CD14-positive monocyte (primary cell): ENCODE measurements at regions not wholly inside any gene's neighbourhood (a gene's known extent, or its start where the extent isn't known, plus 50 kb on each side); places are given as distances from the start of the nearest gene placed in this dataset.

Experiments
- DNase-seq, 3 donors: peaks; one replicate each; pipeline ENCODE4 v3.0.0-alpha.2; 2011 to 2022
- H2AFZ ChIP-seq: 2 replicates; pipeline ENCODE4 v1.6.0; 2012; ENCODE audit warnings: mild to moderate bottlenecking, low read depth, low read length, inconsistent platforms; ENCODE audit not compliant: insufficient read depth, poor library complexity, severe bottlenecking
- H3K27ac ChIP-seq, 2 donors: 1 replicate in 1 of 2; 2 replicates in 1 of 2; pipeline ENCODE4 v1.5.1; 2012 to 2013; ENCODE audit warnings: low read length in 2 of 2, control low read depth in 1 of 2, inconsistent platforms in 1 of 2, low read depth in 1 of 2, mild to moderate bottlenecking in 1 of 2
- H3K27me3 ChIP-seq, 2 donors: one replicate each; pipeline versions ENCODE4 v1.6.0 to v1.6.1; 2011 to 2013; ENCODE audit warnings: low read length in 2 of 2; ENCODE audit not compliant: control insufficient read depth in 2 of 2, insufficient read depth in 2 of 2
- H3K36me3 ChIP-seq, 2 donors: replicated peaks in 1 of 2; 1 replicate in 1 of 2; 2 replicates in 1 of 2; pipeline versions ENCODE4 v1.5.1 to v1.6.1; 2012 to 2013; ENCODE audit warnings: low read length in 2 of 2, control low read depth in 1 of 2, inconsistent platforms in 1 of 2, mild to moderate bottlenecking in 1 of 2; ENCODE audit not compliant: insufficient read depth in 2 of 2, control insufficient read depth in 1 of 2
- H3K4me1 ChIP-seq, 2 donors: 1 replicate in 1 of 2; 2 replicates in 1 of 2; pipeline versions ENCODE4 v1.5.1 to v1.6.1; 2012 to 2013; ENCODE audit warnings: low read length in 2 of 2, control low read depth in 1 of 2, inconsistent platforms in 1 of 2, mild to moderate bottlenecking in 1 of 2, moderate library complexity in 1 of 2; ENCODE audit not compliant: insufficient read depth in 2 of 2, control insufficient read depth in 1 of 2
- H3K4me2 ChIP-seq: replicated peaks from 2 replicates; pipeline ENCODE3; 2012; ENCODE audit warnings: low read length, moderate library complexity, mild to moderate bottlenecking; ENCODE audit not compliant: poor library complexity, severe bottlenecking; ENCODE audit errors: extremely low read depth
- H3K4me3 ChIP-seq, 3 experiments: fragments of 200-600 bp in 1 of 3; sonication (generic) in 1 of 3; replicated peaks in 1 of 3; 1 replicate in 2 of 3; 2 replicates in 1 of 3; pipeline ENCODE4 v1.5.1; 2011 to 2013; ENCODE audit warnings: low read length in 3 of 3, mild to moderate bottlenecking in 3 of 3, control low read depth in 2 of 3, low read depth in 2 of 3, inconsistent platforms in 1 of 3, moderate library complexity in 1 of 3
- H3K79me2 ChIP-seq: 2 replicates; pipeline ENCODE4 v1.6.0; 2012; ENCODE audit warnings: mild to moderate bottlenecking, control low read depth, inconsistent platforms, low read length, moderate library complexity; ENCODE audit not compliant: insufficient read depth
- H3K9ac ChIP-seq: 2 replicates; pipeline ENCODE4 v1.6.0; 2017; ENCODE audit warnings: low read length, mild to moderate bottlenecking; ENCODE audit not compliant: insufficient read depth, poor library complexity, severe bottlenecking
- H3K9me3 ChIP-seq, 2 donors: replicated peaks in 1 of 2; 1 replicate in 1 of 2; 2 replicates in 1 of 2; pipeline versions ENCODE4 v1.5.1 to v1.6.1; 2012 to 2013; ENCODE audit warnings: low read length in 2 of 2, control low read depth in 1 of 2; ENCODE audit not compliant: control insufficient read depth in 1 of 2, insufficient read depth in 1 of 2
- H4K20me1 ChIP-seq: 2 replicates; pipeline ENCODE4 v1.6.0; 2012; ENCODE audit warnings: mild to moderate bottlenecking, low read length, control low read depth, moderate library complexity; ENCODE audit not compliant: insufficient read depth
- H3K27ac Mint-ChIP-seq, 7 donors: one replicate each; pipeline ENCODE4 v1.8.0; 2020; ENCODE audit warnings: mild to moderate bottlenecking in 7 of 7, mixed read lengths in 7 of 7, moderate library complexity in 6 of 7, inconsistent platforms in 2 of 7
- H3K27me3 Mint-ChIP-seq, 3 donors: one replicate each; pipeline ENCODE4 v1.8.0; 2021 to 2022; ENCODE audit warnings: low read depth in 3 of 3, mild to moderate bottlenecking in 3 of 3, mixed read lengths in 3 of 3, moderate library complexity in 3 of 3, inconsistent platforms in 1 of 3
- H3K36me3 Mint-ChIP-seq, 2 donors: one replicate each; pipeline ENCODE4 v1.8.0; 2020; ENCODE audit warnings: mixed read lengths in 2 of 2, inconsistent platforms in 1 of 2, mild to moderate bottlenecking in 1 of 2
- H3K4me1 Mint-ChIP-seq: one replicate; pipeline ENCODE4 v1.8.0; 2020; ENCODE audit warnings: mild to moderate bottlenecking, mixed read lengths
- H3K4me3 Mint-ChIP-seq, 2 donors: one replicate each; pipeline ENCODE4 v1.8.0; 2020; ENCODE audit warnings: mild to moderate bottlenecking in 2 of 2, mixed read lengths in 2 of 2, moderate library complexity in 1 of 2
- H3K9me3 Mint-ChIP-seq, 7 donors: one replicate each; pipeline ENCODE4 v1.8.0; 2020 to 2022; ENCODE audit warnings: mixed read lengths in 7 of 7, mild to moderate bottlenecking in 6 of 7, moderate library complexity in 6 of 7, inconsistent platforms in 2 of 7
- CTCF ChIP-seq: fragments of 200-600 bp; IDR thresholded peaks from one replicate; pipeline ENCODE4 v1.8.0; 2022; ENCODE audit warnings: antibody characterized with exemption, mild to moderate bottlenecking
- WGBS: methylation state at CpG from one replicate; pipeline ENCODE4 v1.1.5; 2013; ENCODE audit warnings: missing lambda C conversion rate; ENCODE audit not compliant: insufficient coverage; 5-methylcytosine and 5-hydroxymethylcytosine counted together
- intact Hi-C, 2 donors: fragments of 100-400 bp; cut with micrococcal nuclease; formaldehyde crosslinking; loops; one replicate each; pipeline versions ENCODE4 v1.15.0 to v1.15.1; 2023

GRCh38 chr7:32241636-32242035 is 171.4 kb upstream of the PDE1C start:
- intact Hi-C loops: no loop called here
- Mint-ChIP-seq H3K4me3 (no peak overlapping the region), H3K9me3 (peaks cover 0 to 6% (median 0%) of the 10 kb centered on the region in 7 donors), H3K4me1 (no peaks in the 10 kb centered on the region), H3K36me3 (no peaks in the 10 kb centered on the region), H3K27ac (no peak overlapping the region), H3K27me3 (peaks cover 0 to 2% (median 1%) of the 10 kb centered on the region in 3 donors)
- TF ChIP-seq CTCF: no peak
- Histone ChIP-seq H3K36me3 (no peaks in the 10 kb centered on the region), H3K27me3 (no peaks in the 10 kb centered on the region), H2AFZ (no peak overlapping the region), H3K79me2 (no peaks in the 10 kb centered on the region), H3K4me1 (no peaks in the 10 kb centered on the region), H3K4me3 (no peak overlapping the region), H3K4me2 (no peak overlapping the region), H3K9me3 (no peaks in the 10 kb centered on the region), H3K27ac (no peak overlapping the region), H3K9ac (no peak overlapping the region), H4K20me1 (no peaks in the 10 kb centered on the region)
- WGBS: no CpG with 5 or more reads among the region's 1 CpG
- DNase-seq: no peak

- Mint-ChIP-seq H3K36me3 (no peaks in the 10 kb centered on the region), H3K9me3 (peaks cover 0 to 10% (median 2%) of the 10 kb centered on the region in 7 donors), H3K27ac (no peak overlapping the region), H3K27me3 (no peaks in the 10 kb centered on the region), H3K4me1 (no peaks in the 10 kb centered on the region), H3K4me3 (no peak overlapping the region)
- WGBS: no CpG with 5 or more reads among the region's 1 CpG
- no peak overlapping the region for H3K4me3 ChIP-seq
- intact Hi-C loops: no loop called here
- no peak overlapping the region for H3K9ac ChIP-seq
- no peaks in the 10 kb centered on the region for H3K36me3 ChIP-seq
- H3K4me2 ChIP-seq: no peak overlapping the region
- no peaks in the 10 kb centered on the region for H3K9me3 ChIP-seq
- H4K20me1 ChIP-seq: no peaks in the 10 kb centered on the region
- no peaks in the 10 kb centered on the region for H3K4me1 ChIP-seq
- H3K79me2 ChIP-seq: no peaks in the 10 kb centered on the region
- no peak for DNase-seq
- no peak overlapping the region for H3K27ac ChIP-seq
- no peak for TF ChIP-seq CTCF
- H3K27me3 ChIP-seq: no peaks in the 10 kb centered on the region
- no peak overlapping the region for H2AFZ ChIP-seq
Observed at GRCh38 chr7:32239764-32240163, 169.6 kb upstream of the PDE1C start.
